Peyer's patch (tissue), 4 donors: ENCODE measurements at regions not wholly inside any gene's neighbourhood (a gene's known extent, or its start where the extent isn't known, plus 50 kb on each side); places are given as distances from the start of the nearest gene placed in this dataset.

Experiments
- CTCF ChIP-seq, 6 experiments: fragments of 450-650 bp in 4 of 6; fragments of 200-600 bp in 2 of 6; sonication (generic) in 1 of 6; IDR thresholded peaks; one replicate each; pipeline ENCODE4 v1.5.1; 2017 to 2019; ENCODE audit warnings: antibody characterized with exemption in 6 of 6, mild to moderate bottlenecking in 3 of 6, moderate library complexity in 1 of 6
- POLR2A ChIP-seq, 2 donors: fragments of 450-650 bp; IDR thresholded peaks; one replicate each; pipeline ENCODE4 v1.5.1; 2017; ENCODE audit warnings: antibody characterized with exemption in 2 of 2, mild to moderate bottlenecking in 2 of 2, moderate library complexity in 2 of 2

GRCh38 chr1:96409087-96409486 is 312.5 kb upstream of the PTBP2 start:
- TF ChIP-seq CTCF (IDR thresholded peaks at IDR 0.05) (no peak), POLR2A (IDR thresholded peaks at IDR 0.05) (no peak)
